H1 (cell line): ENCODE measurements at regions not wholly inside any gene's neighbourhood (a gene's known extent, or its start where the extent isn't known, plus 50 kb on each side); places are given as distances from the start of the nearest gene placed in this dataset.

Experiments used
- CTCF ChIA-PET: fragments of 300-600 bp; sonication (Branson Sonifier 250); formaldehyde crosslinking; loops from one replicate; lab custom pipeline; 2021; ENCODE audit not compliant: partially characterized antibody; lab: Charles Lee
- POLR2A ChIA-PET: fragments of 300-600 bp; sonication (Branson Sonifier 250); formaldehyde crosslinking; loops from one replicate; lab custom pipeline; 2021; ENCODE audit warnings: inconsistent platforms; ENCODE audit not compliant: partially characterized antibody; lab: Charles Lee
- DNase-seq, 2 experiments: peaks; one replicate each; pipeline versions ENCODE4 v3.0.0 to v3.0.0-alpha.2; 2010 to 2022; ENCODE audit warnings: low spot score in 2 of 2, low read depth in 1 of 2, mixed read lengths in 1 of 2
- FAIRE-seq: peaks from 2 replicates; lab custom pipeline; 2011; peaks lifted over from hg19 to GRCh38; lab: Jason Lieb, UNC
- H2AFZ ChIP-seq: 2 replicates; pipeline ENCODE4 v1.8.1; 2012; ENCODE audit warnings: low read length, inconsistent platforms
- H2AK5ac ChIP-seq: 2 replicates; pipeline ENCODE4 v1.6.1; 2013; ENCODE audit warnings: low read depth, low read length
- H2BK120ac ChIP-seq: replicated peaks from 2 replicates; pipeline ENCODE3; 2013; ENCODE audit warnings: low read depth, low read length, inconsistent platforms
- H2BK12ac ChIP-seq: 2 replicates; pipeline ENCODE4 v1.6.1; 2013; ENCODE audit warnings: low read depth, low read length
- H2BK15ac ChIP-seq: 2 replicates; pipeline ENCODE4 v1.6.1; 2013; ENCODE audit warnings: low read length
- H2BK20ac ChIP-seq: 2 replicates; pipeline ENCODE4 v1.6.1; 2013; ENCODE audit warnings: low read length
- H2BK5ac ChIP-seq: 2 replicates; pipeline ENCODE4 v1.6.1; 2013; ENCODE audit warnings: low read depth, low read length
- H3K14ac ChIP-seq: 2 replicates; pipeline ENCODE4 v1.6.1; 2013; ENCODE audit warnings: inconsistent platforms; ENCODE audit not compliant: insufficient read length
- H3K18ac ChIP-seq: 2 replicates; pipeline ENCODE4 v1.6.1; 2013; ENCODE audit warnings: low read length; ENCODE audit errors: extremely low read depth
- H3K23ac ChIP-seq: 2 replicates; pipeline ENCODE4 v1.6.1; 2013; ENCODE audit warnings: inconsistent platforms; ENCODE audit not compliant: insufficient read length
- H3K23me2 ChIP-seq: 2 replicates; pipeline ENCODE4 v1.6.1; 2013; ENCODE audit warnings: low read depth, low read length
- H3K27ac ChIP-seq: 2 replicates; pipeline ENCODE4 v1.6.1; 2011; ENCODE audit warnings: low read depth, low read length, inconsistent platforms
- H3K27me3 ChIP-seq, 4 experiments: replicated peaks in 1 of 4; 1 replicate in 1 of 4; 2 replicates in 3 of 4; pipeline versions ENCODE4 v1.6.1 to v1.8.1; 2011 to 2013; ENCODE audit warnings: low read length in 3 of 4, mild to moderate bottlenecking in 3 of 4, inconsistent platforms in 2 of 4, mixed read lengths in 2 of 4, moderate library complexity in 1 of 4; ENCODE audit not compliant: control insufficient read depth in 3 of 4, insufficient read depth in 3 of 4; ENCODE audit errors: extremely low read depth in 1 of 4
- H3K36me3 ChIP-seq, 4 experiments: 2 replicates each; pipeline versions ENCODE4 v1.6.1 to v1.8.1; 2011 to 2013; ENCODE audit warnings: mild to moderate bottlenecking in 4 of 4, low read length in 3 of 4, moderate library complexity in 2 of 4, control low read depth in 1 of 4, inconsistent platforms in 1 of 4; ENCODE audit not compliant: insufficient read depth in 4 of 4, control insufficient read depth in 2 of 4
- H3K4ac ChIP-seq: replicated peaks from 2 replicates; pipeline ENCODE3; 2013; ENCODE audit warnings: low read length, low read depth, mixed read lengths, inconsistent platforms; ENCODE audit not compliant: insufficient read length
- H3K4me1 ChIP-seq, 4 experiments: replicated peaks in 1 of 4; 1 replicate in 1 of 4; 2 replicates in 3 of 4; pipeline versions ENCODE4 v1.6.1 to v1.8.1; 2011 to 2013; ENCODE audit warnings: low read length in 3 of 4, inconsistent platforms in 2 of 4, mixed read lengths in 1 of 4; ENCODE audit not compliant: insufficient read depth in 4 of 4, control insufficient read depth in 3 of 4
- H3K4me2 ChIP-seq, 2 experiments: 2 replicates each; pipeline versions ENCODE4 v1.6.1 to v1.8.1; 2011 to 2013; ENCODE audit warnings: low read depth in 2 of 2, low read length in 2 of 2, control low read depth in 1 of 2, inconsistent platforms in 1 of 2, mild to moderate bottlenecking in 1 of 2; ENCODE audit not compliant: insufficient read depth in 1 of 2
- H3K4me3 ChIP-seq, 4 experiments: fragments of 200-600, 300-600 bp in 1 of 4; sonication (generic), shearing (Covaris generic), sonication (Bioruptor Twin) in 1 of 4; 2 replicates each; pipeline versions ENCODE4 v1.5.1 to v1.8.1; 2011 to 2016; ENCODE audit warnings: low read length in 4 of 4, low read depth in 3 of 4, control low read depth in 2 of 4, inconsistent platforms in 2 of 4, mild to moderate bottlenecking in 2 of 4, mixed read lengths in 1 of 4, moderate library complexity in 1 of 4; ENCODE audit not compliant: insufficient read depth in 2 of 4; ENCODE audit errors: extremely low read depth in 1 of 4
- H3K56ac ChIP-seq: replicated peaks from 2 replicates; pipeline ENCODE3; 2013; ENCODE audit warnings: low read depth, mild to moderate bottlenecking, mixed read lengths, low read length, inconsistent platforms; ENCODE audit not compliant: insufficient read length
- H3K79me1 ChIP-seq: 2 replicates; pipeline ENCODE4 v1.6.1; 2013; ENCODE audit warnings: low read depth, low read length, control low read depth
- H3K79me2 ChIP-seq, 2 experiments: 2 replicates each; pipeline versions ENCODE4 v1.6.1 to v1.8.1; 2012 to 2013; ENCODE audit warnings: low read length in 2 of 2, mild to moderate bottlenecking in 2 of 2, inconsistent platforms in 1 of 2; ENCODE audit not compliant: insufficient read depth in 2 of 2, control insufficient read depth in 1 of 2
- H3K9ac ChIP-seq, 4 experiments: replicated peaks in 1 of 4; 1 replicate in 1 of 4; 2 replicates in 3 of 4; pipeline versions ENCODE4 v1.6.1 to v1.8.1; 2011 to 2013; ENCODE audit warnings: low read depth in 3 of 4, low read length in 3 of 4, control low read depth in 2 of 4, mild to moderate bottlenecking in 2 of 4, moderate library complexity in 2 of 4, inconsistent platforms in 1 of 4; ENCODE audit errors: extremely low read depth in 1 of 4
- H3K9me3 ChIP-seq, 2 experiments: 2 replicates each; pipeline versions ENCODE4 v1.6.1 to v1.8.1; 2012 to 2013; ENCODE audit warnings: mild to moderate bottlenecking in 2 of 2, moderate library complexity in 2 of 2, control low read depth in 1 of 2, inconsistent platforms in 1 of 2, low read depth in 1 of 2, low read length in 1 of 2, mixed read lengths in 1 of 2; ENCODE audit not compliant: insufficient read depth in 2 of 2
- H4K20me1 ChIP-seq, 2 experiments: replicated peaks in 1 of 2; 2 replicates each; pipeline versions ENCODE3 to v1.8.1; 2011 to 2013; ENCODE audit warnings: inconsistent platforms in 2 of 2, low read length in 2 of 2, mild to moderate bottlenecking in 1 of 2; ENCODE audit not compliant: insufficient read depth in 2 of 2, control insufficient read depth in 1 of 2
- H4K5ac ChIP-seq: 2 replicates; pipeline ENCODE4 v1.6.1; 2013; ENCODE audit warnings: low read length, low read depth, mixed read lengths, inconsistent platforms; ENCODE audit not compliant: insufficient read length
- H4K8ac ChIP-seq: 2 replicates; pipeline ENCODE4 v1.8.0; 2013; ENCODE audit warnings: mild to moderate bottlenecking, moderate library complexity, low read length, inconsistent platforms; ENCODE audit not compliant: insufficient read depth; ENCODE audit errors: extremely low read depth
- H4K91ac ChIP-seq: replicated peaks from 2 replicates; pipeline ENCODE3; 2013; ENCODE audit warnings: low read length, mixed read lengths, inconsistent platforms; ENCODE audit not compliant: insufficient read length
- BRCA1 ChIP-seq: IDR thresholded peaks from 2 replicates; pipeline ENCODE4 v1.6.1; 2012; ENCODE audit warnings: low read depth, low read length, improper control_type of control experiment
- CEBPB ChIP-seq: IDR thresholded peaks from 2 replicates; pipeline ENCODE4 v1.6.1; 2012; ENCODE audit warnings: low read depth, low read length
- CREB1 ChIP-seq: IDR thresholded peaks from 2 replicates; pipeline ENCODE4 v1.6.1; 2012; ENCODE audit warnings: inconsistent platforms
- CTBP2 ChIP-seq: IDR thresholded peaks from 2 replicates; pipeline ENCODE4 v1.7.0; 2011; ENCODE audit warnings: borderline replicate concordance, mild to moderate bottlenecking, moderate library complexity, mixed read lengths, low read length; ENCODE audit not compliant: insufficient read depth, insufficient read length
- EGR1 ChIP-seq: IDR thresholded peaks from 2 replicates; pipeline ENCODE4 v1.6.1; 2011; ENCODE audit warnings: low read depth, low read length, borderline replicate concordance
- NANOG ChIP-seq: IDR thresholded peaks from 2 replicates; pipeline ENCODE4 v1.6.1; 2011; ENCODE audit warnings: low read length, low read depth, mild to moderate bottlenecking, inconsistent platforms; ENCODE audit not compliant: insufficient read depth, poor library complexity, severe bottlenecking
- RBBP5 ChIP-seq: IDR thresholded peaks from 2 replicates; pipeline ENCODE4 v1.7.1; 2012; ENCODE audit warnings: low read depth, mild to moderate bottlenecking, inconsistent platforms, low read length, moderate library complexity, borderline replicate concordance
- WGBS, 2 experiments: shearing (Covaris generic) in 1 of 2; methylation state at CpG; one replicate each; pipeline versions ENCODE4 v1.1.6 to v1.1.7; 2013 to 2015; ENCODE audit warnings: low lambda C conversion rate in 2 of 2, mixed read lengths in 2 of 2, inconsistent platforms in 1 of 2, low coverage in 1 of 2, missing lambda C conversion rate in 1 of 2; ENCODE audit not compliant: insufficient replicate concordance in 2 of 2, insufficient coverage in 1 of 2, insufficient read length in 1 of 2; ENCODE audit errors: extremely low coverage in 1 of 2, missing lambda C conversion rate in 1 of 2; 5-methylcytosine and 5-hydroxymethylcytosine counted together

DNA sequence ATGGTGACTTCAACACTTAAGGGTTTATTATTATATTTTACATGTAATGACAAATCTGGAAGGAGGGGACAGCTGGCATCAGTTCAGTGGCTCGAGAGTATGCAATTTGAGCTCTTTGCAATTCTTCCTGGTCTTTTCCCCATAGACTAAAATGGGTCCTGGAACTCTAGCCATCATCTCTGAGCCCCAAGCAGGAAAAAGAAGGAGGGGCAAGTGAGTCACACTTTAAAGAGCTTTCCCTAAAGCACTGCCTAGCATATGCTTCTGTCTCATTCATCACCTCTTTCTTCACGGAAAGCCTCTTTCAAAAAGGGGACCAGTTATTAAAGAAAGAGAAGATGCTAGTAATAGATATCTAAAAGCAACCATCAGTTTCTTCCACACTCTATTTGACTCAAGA is 466.3 kb downstream of the ZIC1 start:
- Histone ChIP-seq H3K27me3 (no peaks in the 10 kb centered on the region), H3K18ac (no peak overlapping the region), H3K79me2 (no peaks in the 10 kb centered on the region), H3K27ac (no peak overlapping the region), H3K79me1 (no peaks in the 10 kb centered on the region), H2BK5ac (no peak overlapping the region), H3K9ac (no peak overlapping the region), H2AK5ac (no peak overlapping the region), H3K56ac (no peak overlapping the region), H2AFZ (no peak overlapping the region), H3K23me2 (no peaks in the 10 kb centered on the region), H4K8ac (no peak overlapping the region), H3K14ac (no peak overlapping the region), H4K5ac (no peak overlapping the region), H2BK15ac (no peak overlapping the region), H2BK20ac (no peak overlapping the region), H3K23ac (no peak overlapping the region), H2BK12ac (no peak overlapping the region), H4K20me1 (no peaks in the 10 kb centered on the region), H3K4ac (no peak overlapping the region), H3K36me3 (no peaks in the 10 kb centered on the region), H3K4me1 (no peaks in the 10 kb centered on the region), H3K4me2 (no peak overlapping the region), H4K91ac (no peak overlapping the region), H3K9me3 (peaks cover under 1 to 7% of the 10 kb centered on the region in 2 experiments; a peak in 2 of 4 replicates), H2BK120ac (no peak overlapping the region), H3K4me3 (no peak overlapping the region)
- DNase-seq (no peak), FAIRE-seq (no peak)
- ChIA-PET CTCF (interaction anchor here (1.0 to 1.2 kb wide), 2 partner anchors 16 to 202 kb away, joined by 3 to 5 read pairs; no protein-coding TSS in a partner anchor), POLR2A (no interaction called here)
- WGBS, 2 experiments: 92% methylated on average over 2 of the region's 2 CpGs; no CpG with 5 or more reads in 1 of the 2 experiments
- TF ChIP-seq BRCA1 (no peak), CREB1 (no peak), EGR1 (no peak), RBBP5 (no peak), CTBP2 (no peak), NANOG (no peak), CEBPB (no peak)
